Ramos (cell line): ENCODE measurements at regions not wholly inside any gene's neighbourhood (a gene's known extent, or its start where the extent isn't known, plus 50 kb on each side); places are given as distances from the start of the nearest gene placed in this dataset.

Source experiments
- in situ Hi-C: fragments of 300-500 bp; cut with MboI; formaldehyde crosslinking; loops from one replicate; pipeline ENCODE4 v1.14.3; 2022; ENCODE audit warnings: low sequenced_read_pairs; ENCODE audit not compliant: unreplicated experiment

DNA sequence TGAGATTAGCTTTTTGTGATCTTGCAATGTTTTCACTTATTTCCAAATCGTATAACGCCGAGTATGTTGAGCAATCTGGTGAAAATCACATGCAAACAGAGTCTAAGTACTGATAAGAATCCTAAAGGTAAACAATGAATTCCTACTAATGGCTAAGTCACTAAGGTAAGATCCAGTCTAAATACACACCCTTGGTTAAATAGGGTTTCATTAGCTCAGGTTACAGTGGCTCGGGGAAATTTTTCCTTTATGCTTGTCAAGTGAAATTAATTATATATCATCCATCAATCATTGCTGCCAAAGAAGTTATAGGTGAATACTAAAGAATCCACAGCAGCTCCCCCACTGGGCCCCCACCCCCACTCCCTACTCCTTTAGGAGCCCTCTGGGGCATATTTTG lies 139.3 kb downstream of the SOX2 start:
- in situ Hi-C loops: no loop called here

DNA sequence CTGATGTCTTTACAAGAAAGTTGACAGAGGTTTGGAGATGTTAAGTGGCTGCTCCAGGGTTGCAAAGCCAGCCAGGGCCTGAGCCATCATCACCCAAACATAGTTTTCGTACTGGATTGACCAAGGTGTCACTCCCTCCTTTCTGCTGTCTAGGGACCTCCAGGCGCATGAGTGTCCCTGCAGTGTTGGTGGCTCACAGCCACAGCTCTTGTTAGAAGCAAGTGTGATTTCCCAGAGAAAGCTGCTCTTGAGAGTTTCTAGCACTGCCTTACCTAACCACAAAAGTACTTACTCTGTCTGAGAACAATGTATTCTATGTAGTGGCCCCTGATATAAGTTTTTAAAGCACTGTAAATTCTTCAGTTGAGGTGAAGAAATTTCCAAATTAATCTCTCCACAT lies 144.1 kb downstream of the SOX2 start:
- in situ Hi-C loops: no loop called here

DNA sequence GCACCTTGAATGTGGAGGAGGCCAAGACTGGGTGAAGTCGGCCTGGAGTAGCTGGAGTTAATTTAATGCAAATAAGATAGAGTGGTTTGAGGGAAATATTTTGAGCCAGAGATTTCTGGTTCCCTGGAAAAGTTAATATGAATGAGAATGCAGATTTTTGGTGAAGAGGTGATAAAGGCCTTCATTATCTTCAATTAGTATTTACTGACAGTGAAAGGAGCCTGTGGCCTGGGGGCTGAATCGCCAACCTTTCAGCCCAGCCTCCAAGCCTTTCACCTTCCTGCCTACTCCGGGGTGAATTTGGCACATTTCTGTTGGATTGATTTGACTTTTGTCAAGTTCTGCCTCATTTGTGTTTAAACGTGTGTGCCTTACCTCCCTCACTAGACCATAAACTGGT lies 147.8 kb downstream of the SOX2 start:
- in situ Hi-C loops: no loop called here

DNA sequence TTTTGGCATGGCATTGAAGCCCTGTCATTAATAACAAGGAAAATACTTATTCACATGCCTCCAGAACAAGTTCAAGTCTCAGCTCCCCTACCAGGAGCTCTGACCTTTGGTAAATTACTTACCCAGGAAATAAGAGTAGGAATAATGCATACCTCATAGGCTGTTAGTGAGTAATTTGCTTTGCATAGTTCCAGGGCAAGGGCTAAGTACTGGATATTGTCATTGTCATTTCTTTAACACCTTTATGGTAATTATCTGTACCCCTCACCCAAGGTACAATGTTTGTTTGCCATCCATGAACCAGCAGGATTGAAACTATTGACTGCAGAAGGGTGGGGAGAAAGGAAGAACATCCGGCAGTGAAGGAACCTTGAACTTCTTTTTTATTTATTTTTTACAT lies 148.5 kb downstream of the SOX2 start:
- in situ Hi-C loops: no loop called here

DNA sequence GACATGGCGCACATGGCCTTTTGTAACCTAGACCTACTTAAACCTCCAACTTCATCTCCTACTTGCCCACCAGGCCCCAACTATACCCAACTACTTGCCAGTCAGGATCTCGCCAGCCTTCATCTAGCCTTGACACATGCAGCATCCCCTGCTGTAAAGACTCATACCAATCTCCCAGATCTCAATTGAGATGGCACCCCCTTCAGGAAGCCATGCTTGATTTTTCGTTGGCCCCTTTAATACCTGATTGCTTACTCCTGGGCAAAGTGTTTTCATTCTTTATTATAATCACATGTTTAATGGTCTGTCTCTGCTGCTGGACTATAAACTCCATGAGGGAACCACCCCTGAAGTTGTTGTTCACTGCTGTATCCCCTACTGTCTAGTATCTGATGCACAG lies 150.8 kb downstream of the SOX2 start:
- in situ Hi-C loops: no loop called here

DNA sequence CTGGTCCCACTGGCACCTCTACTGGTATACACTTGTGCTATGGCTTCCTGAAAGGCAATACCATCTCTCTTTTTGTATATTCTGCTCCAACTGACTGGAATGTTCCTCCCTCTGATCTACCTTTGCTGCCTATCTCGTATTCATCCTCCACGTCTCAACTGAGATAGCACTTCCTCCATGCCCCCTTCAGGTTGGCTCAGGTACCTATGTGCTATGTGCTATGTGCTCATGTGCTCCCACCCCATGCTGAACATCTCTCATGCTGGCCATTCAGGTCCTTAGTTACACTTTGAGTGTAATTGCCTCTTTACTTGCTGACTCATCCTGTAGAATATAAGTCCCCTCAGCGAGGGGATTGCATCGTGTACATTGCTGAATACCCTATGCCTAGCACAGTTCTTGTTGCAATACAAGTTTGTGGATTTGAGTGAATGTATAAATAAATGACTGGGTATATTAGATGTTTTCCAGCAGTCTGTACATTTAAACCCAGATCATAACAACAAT lies 156.9 kb downstream of the SOX2 start:
- in situ Hi-C loops: no loop called here

DNA sequence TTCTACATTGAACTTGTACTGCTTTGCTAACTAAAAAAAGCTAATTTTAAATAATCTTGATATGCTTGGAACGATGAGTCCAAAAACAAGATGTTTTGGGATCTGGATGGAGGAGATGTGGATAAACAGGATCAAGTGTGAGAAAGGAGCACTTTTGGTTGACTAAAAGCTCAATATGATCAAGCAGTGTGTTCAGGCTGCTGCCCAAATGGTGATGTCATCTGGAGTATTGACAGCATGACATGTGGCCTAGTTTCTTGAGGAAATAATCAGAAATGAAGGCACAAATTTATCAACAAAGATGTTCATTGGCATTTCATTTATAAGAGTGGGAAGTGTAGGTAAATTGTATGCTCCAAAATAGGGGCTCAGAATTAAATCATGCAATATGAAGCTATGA lies 161.2 kb downstream of the SOX2 start:
- in situ Hi-C loops: no loop called here

DNA sequence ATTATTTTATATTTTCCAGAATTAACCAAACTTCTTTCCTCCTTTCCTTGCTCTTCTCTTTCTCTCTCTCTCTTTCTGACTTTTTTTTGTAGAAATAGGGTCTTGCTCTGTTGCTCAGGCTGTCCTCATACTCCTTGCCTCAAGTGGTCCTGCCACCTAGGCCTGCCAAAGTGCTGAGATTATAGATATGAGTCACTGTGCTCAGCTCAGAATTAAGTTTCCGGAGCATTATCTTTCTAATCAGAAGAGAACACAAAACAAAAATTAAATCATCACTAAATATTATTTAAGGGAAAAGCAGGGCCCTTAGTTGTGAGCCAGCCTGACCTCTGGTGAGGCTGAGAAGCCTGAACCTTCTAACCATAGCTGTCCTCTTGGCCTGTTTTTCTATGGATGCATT lies 168.2 kb downstream of the SOX2 start:
- in situ Hi-C loops: no loop called here

DNA sequence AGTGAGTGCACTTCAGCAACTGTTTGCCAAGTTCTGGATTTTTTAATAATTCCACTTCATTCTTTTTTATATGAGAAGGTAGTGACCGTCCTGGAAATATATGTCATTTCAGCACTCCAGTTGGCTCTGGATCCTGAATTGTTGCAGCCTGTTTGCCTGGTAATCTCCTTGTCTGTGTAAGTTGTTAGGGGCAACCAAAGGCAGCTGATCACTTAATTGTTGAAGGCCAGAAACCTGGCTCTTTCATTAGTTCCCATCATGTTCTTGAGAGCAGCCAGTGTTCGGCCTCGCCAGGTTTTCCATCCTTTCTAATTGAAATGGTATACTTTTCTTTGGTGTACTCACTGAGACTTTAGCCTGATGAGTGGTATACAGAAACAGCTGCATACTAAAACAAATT lies 168.6 kb downstream of the SOX2 start:
- in situ Hi-C loops: no loop called here

DNA sequence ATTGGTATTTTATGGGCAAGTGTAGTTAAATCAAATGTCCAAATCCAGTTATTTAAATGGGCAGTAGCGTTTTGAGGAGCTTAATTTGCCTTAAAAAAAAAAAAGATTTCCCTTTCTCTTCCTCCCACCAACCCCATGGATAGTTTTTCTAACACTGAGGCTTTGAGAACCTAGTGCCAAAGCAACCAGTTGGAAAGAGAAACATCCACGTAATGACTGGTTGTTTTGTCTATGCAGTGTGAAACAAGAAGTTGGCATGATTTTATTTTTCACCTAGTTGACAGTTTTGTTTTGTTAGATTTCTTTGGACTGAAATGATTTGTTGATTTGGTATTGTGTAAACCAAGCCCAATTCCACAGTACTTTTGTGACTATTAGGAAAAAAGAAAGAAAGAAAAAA lies 170.0 kb downstream of the SOX2 start:
- in situ Hi-C loops: no loop called here

DNA sequence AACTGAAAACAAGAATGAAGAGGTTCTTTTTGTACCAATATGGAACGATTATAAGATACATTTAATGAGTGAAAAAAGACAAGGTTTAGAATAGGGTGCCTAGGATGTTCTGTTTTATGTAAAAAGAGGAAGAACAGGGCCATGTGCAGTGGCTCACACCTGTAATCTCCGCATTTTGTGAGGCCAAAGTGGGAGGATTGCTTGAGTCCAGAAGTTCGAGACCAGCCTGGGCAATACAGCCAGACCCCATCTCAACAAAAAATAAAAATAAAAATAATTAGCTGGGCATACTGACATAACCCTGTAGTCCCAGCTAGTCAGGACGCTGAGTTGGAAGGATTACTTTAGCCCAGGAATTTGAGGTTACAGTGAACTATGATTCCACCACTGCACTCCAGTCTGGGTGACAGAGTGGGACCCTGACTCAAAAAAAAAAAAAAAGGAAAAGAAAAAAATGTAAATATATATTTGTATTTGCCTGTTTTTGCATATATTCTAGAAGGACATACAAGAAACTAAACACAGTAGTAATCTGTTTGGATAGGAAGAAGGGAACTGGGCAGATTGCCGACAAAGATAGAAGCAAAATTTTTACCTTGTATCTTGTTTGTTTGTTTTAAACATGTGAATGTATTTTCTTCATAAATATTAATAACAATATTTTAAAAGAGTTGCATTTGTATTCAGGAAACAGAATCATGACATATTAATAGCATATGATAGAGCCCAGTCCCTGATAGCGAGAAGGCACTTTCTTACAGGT lies 174.3 kb downstream of the SOX2 start:
- in situ Hi-C loops: no loop called here

DNA sequence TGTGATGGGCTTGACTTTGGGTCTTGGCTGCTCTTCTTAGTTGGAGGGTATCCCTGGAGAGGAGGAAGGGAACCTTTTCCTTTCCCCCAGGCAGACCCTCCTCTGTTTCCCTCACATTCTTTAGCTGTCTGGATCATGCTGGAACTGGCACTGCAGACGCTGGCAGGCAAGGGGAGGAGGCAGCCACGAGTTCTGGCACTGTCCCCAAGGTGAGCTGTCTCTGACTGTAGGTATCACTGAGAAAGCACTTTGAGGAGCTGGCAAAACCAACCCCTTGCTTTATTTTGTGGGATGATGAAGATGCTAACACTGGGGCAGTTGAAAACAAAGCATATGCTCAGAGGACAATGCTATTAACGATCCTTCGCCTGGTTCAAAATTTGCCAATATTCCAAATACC lies 175.0 kb downstream of the SOX2 start:
- in situ Hi-C loops: no loop called here

DNA sequence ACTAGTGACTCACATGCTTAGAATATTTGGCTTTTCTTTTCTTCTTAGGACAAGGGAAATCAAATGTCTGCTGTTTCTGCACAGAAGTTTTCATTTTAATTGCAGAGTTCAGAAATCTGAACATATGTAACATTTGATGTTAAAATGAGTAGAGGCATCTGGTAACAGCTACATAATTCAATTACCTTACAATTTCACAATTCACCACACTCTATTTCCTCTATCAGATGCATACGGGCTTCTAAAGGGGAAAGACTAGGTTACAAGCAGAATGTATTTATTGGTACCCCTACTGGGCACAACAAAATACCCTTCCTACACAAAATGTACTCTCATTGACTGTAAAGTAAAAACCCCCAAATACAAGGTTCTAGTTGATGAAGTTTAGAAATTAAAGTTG lies 176.0 kb downstream of the SOX2 start:
- in situ Hi-C loops: no loop called here

DNA sequence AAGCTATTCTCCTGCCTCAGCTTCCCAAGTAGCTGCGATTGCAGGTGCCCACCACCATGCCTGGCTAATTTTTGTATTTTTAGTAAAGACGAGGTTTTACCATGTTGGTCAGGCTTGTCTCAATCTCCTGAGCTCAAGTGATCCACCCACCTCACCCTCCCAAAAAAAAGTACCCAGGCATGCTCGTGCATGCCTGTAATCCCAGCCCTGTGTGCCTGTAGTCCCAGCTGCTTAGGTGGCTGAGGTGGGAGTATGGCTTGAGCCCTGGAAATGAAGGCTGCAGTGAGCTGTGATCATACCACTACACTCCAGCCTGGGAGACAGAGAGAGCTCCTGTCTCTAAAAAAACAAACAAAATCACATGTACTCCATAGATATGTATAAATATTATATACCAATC lies 176.5 kb downstream of the SOX2 start:
- in situ Hi-C loops: no loop called here

DNA sequence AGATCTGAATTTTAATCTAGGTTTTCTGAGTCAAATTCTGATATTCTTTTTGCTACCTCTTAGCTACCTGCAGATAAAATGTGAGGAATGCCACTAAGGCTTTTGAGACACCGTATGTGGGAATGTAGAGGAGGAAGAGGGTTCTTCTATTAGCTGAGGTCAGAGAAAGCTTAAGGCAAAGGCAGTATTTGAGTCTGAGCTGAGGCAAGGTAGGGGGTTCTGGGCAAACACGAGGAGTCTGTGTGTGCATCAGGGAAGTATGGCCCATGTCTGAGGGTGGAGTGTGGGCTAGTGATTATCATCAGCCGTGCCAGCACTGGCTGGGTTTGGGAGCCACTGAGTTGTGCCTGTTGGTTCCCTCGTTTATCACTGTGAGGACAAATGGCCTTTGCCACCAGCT lies 181.1 kb downstream of the SOX2 start:
- in situ Hi-C loops: no loop called here

DNA sequence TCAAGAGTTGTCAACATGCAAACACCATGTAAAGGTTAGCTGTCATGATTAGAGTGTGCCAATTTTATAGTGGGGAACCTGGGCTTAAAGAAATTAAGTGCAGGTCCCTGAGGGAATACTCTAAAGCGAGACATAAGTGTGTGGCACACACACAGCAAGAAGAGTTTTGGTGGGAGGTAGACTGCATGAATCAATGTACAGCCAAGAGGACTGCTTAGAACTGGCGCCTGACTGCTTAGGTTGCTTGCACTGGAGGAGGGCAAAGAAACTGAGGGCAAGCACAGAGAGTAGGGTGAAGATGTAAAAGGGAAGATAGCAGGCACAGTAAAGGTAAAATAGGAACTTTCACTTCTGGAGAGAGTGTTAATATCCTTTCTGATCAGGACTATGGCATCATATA lies 184.9 kb downstream of the SOX2 start:
- in situ Hi-C loops: no loop called here

DNA sequence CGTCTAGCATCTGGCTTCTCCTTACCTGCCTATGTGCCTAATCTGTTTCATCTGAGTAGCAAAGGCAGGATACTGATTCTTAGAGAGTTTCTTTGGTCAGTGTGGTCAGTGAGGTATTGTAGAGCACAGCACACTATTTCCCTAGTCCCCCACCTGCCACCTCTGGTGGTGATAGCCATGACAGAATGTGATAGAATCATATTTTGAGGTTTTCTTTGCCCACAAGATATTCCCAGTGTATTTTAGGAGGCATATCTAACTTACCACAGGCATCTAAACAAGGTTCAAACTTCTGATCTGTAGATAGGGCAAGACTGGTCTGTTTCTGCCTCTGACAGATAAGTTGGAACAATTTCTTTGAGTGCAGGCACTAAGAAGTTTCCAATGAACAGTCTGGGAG lies 188.0 kb downstream of the SOX2 start:
- in situ Hi-C loops: no loop called here

DNA sequence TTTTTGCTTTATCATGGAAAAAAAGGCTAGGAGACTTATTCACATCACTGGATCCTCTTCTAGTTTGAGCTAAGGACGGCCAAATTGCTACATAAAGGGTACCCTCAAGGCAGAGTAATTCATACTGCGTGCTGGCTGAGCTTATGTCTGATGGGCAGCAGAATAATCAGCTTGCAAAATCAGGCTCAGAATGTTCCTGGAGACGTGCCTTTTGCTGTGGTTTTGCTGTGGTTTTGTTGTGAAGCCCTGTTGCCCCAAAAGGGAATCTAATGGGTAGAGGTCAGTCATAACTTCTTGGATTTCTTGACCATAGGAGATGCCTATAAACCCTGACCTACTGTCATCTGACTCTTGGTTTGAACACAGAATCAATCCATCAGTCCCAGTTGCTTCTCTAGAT lies 189.9 kb downstream of the SOX2 start:
- in situ Hi-C loops: no loop called here

DNA sequence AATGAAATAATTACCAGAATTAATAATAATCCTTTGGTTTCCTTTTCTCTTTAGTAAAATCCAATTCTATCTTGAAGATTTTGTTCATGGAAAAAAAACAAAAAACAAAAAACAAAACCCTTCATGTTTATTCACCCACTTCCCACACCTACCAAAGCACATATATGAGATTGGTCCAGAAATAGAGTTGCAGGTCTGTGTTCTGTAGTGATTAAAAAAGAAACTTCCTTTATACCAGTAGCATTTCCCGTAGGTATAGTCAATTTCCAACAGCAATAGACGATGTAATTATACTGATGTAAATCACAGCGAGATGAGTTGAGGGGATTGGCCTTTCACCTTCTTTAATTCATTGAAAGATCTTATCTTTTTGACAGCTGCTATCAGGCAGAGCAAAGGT lies 194.6 kb downstream of the SOX2 start:
- in situ Hi-C loops: no loop called here

DNA sequence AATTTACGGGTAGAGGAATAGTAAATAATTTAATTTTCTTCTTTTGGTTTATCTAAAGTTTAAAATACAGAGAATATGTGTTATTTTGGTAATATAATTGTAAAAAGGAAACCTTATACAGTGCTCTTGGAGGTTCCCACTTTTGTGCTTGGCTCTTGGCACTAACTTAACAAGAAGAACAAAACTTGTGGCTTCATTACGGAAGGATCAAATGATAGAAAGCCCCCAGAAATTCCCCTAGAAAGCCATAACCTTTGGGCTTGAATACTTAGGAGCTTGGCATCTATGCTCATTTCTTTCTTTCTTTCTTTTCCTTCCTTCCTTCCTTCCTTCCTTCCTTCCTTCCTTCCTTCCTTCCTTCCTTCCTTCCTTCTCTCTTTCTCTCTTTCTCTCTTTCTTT lies 197.5 kb downstream of the SOX2 start:
- in situ Hi-C loops: no loop called here

DNA sequence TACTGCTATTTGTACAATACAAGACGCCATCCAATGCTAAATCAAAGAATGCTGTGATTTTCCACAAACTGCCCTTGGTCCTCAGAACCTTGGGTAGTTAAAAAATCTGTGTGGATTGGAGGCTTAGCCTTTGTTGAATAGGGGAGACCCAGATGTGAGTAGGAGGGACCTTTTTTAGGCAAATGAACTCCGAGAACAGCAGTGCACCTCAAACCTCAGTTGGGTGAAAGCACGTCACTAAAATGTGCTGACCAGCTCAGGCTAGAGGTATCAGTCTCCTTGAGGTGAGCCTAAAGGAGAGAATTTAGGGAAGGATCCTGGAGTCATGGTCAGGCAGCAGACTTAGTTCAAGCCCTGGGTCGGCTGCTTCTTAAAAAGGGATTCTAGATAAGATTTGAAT lies 200.7 kb downstream of the SOX2 start:
- in situ Hi-C loops: no loop called here

DNA sequence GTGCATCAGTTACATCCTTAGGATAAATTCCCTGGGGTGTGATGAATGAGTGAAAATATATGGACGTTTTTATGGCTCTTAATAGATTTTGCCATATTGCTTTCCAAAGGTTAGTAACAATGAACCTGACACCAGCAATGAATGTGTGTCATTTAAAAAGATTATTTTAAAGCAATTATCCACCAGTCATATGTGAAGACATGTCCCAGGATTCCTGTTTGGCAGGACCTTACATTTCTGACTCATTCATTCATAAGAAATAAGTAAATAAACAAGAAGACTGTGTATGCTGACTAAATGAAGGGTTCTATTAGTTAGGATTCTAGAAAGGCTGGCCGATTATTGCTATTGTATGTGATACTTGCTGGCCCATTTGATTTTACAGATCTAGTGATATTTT lies 201.5 kb downstream of the SOX2 start:
- in situ Hi-C loops: no loop called here

DNA sequence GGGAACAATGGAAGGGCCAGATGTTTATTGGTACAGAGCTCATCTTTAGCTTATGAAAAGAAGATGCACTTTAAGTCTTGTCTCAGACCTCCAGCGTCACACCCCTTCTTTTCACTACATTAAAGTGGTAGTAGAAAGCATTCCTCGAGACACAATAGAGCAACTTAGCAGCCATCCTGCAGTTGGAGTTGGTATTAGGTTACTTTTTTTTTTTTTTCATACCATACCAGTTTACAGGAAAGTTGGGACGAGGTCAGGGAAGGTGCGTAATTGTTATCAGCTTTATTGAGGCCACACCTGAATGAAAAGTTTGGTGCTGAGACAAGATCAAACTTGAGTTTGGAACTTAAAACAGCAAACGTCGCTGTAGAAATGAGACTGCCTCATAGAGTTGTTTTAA lies 203.8 kb downstream of the SOX2 start:
- in situ Hi-C loops: no loop called here
